GM21515 (cell line): ENCODE measurements at regions not wholly inside any gene's neighbourhood (a gene's known extent, or its start where the extent isn't known, plus 50 kb on each side); places are given as distances from the start of the nearest gene placed in this dataset.
"Not testable (repeated sequence)": the region's sequence is repeated elsewhere in the genome, so short reads cannot be mapped to it uniquely, and the experiment has no call there.

Source experiments
- ATAC-seq: cut with Tn5 transposase; IDR thresholded peaks from one replicate; pipeline ENCODE4 v1.9.1; 2021; ENCODE audit not compliant: unreplicated experiment

- no peak for ATAC-seq
These were observed 739.4 kb downstream of the MCTP2 start for GRCh38 chr15:94970802-94971201.

GRCh38 chr15:94972314-94972713 is 741.0 kb downstream of the MCTP2 start:
- ATAC-seq, result no peak

GRCh38 chr15:94987085-94987484 is 755.7 kb downstream of the MCTP2 start:
- no peak for ATAC-seq

GRCh38 chr15:94991718-94992117 is 760.4 kb downstream of the MCTP2 start:
- ATAC-seq, result no peak

- no peak for ATAC-seq
These were observed 778.3 kb downstream of the MCTP2 start for GRCh38 chr15:95009635-95010034.

- no peak for ATAC-seq
These were observed 782.0 kb downstream of the MCTP2 start for GRCh38 chr15:95013381-95013780.

GRCh38 chr15:95016511-95017229 is 785.3 kb downstream of the MCTP2 start:
- ATAC-seq, result no peak

GRCh38 chr15:95017666-95018328 is 786.4 kb downstream of the MCTP2 start:
- no peak for ATAC-seq

GRCh38 chr15:95018888-95019545 is 787.7 kb downstream of the MCTP2 start:
- ATAC-seq, result no peak

GRCh38 chr15:95019907-95020306 is 788.5 kb downstream of the MCTP2 start:
- no peak for ATAC-seq

- no peak for ATAC-seq
These were observed 790.5 kb downstream of the MCTP2 start for GRCh38 chr15:95021816-95022215.

GRCh38 chr15:95024351-95024750 is 793.0 kb downstream of the MCTP2 start:
- no peak for ATAC-seq

GRCh38 chr15:95025924-95026728 is 794.8 kb downstream of the MCTP2 start:
- no peak for ATAC-seq

GRCh38 chr15:95027981-95028380 is 796.6 kb downstream of the MCTP2 start:
- no peak for ATAC-seq

- no peak for ATAC-seq
These were observed 800.8 kb downstream of the MCTP2 start for GRCh38 chr15:95032156-95032555.

GRCh38 chr15:95035106-95035505 is 803.7 kb downstream of the MCTP2 start:
- ATAC-seq, result no peak

GRCh38 chr15:95041297-95041696 is 809.9 kb downstream of the MCTP2 start:
- no peak for ATAC-seq

GRCh38 chr15:95043236-95043932 is 812.0 kb downstream of the MCTP2 start:
- ATAC-seq, result not testable (repeated sequence)

- ATAC-seq, result no peak
These were observed 812.6 kb downstream of the MCTP2 start for GRCh38 chr15:95043933-95044313.

- no peak for ATAC-seq
These were observed 813.5 kb downstream of the MCTP2 start for GRCh38 chr15:95044745-95045417.
